Bronchial epithelial cell (primary cell): ENCODE measurements at regions not wholly inside any gene's neighbourhood (a gene's known extent, or its start where the extent isn't known, plus 50 kb on each side); places are given as distances from the start of the nearest gene placed in this dataset.

Experiments
- DNase-seq: peaks from one replicate; pipeline ENCODE4 v3.0.0-alpha.2; 2010; ENCODE audit warnings: low read depth
- FAIRE-seq: peaks from 2 replicates; lab custom pipeline; 2011; peaks lifted over from hg19 to GRCh38; lab: Jason Lieb, UNC
- H3K27me3 ChIP-seq: 2 replicates; pipeline ENCODE4 v1.5.1; 2011; ENCODE audit warnings: low read length; ENCODE audit not compliant: control insufficient read depth, insufficient read depth
- H3K36me3 ChIP-seq: 2 replicates; pipeline ENCODE4 v1.5.1; 2011; ENCODE audit warnings: low read length; ENCODE audit not compliant: control insufficient read depth, insufficient read depth
- H3K4me3 ChIP-seq: 2 replicates; pipeline ENCODE4 v1.5.1; 2011; ENCODE audit warnings: mild to moderate bottlenecking, low read depth, low read length, control low read depth
- CTCF ChIP-seq: IDR thresholded peaks from 2 replicates; pipeline ENCODE4 v1.5.1; 2011; ENCODE audit warnings: mild to moderate bottlenecking, moderate library complexity, low read length, control low read depth, inconsistent platforms; ENCODE audit not compliant: insufficient read depth, severe bottlenecking

DNA sequence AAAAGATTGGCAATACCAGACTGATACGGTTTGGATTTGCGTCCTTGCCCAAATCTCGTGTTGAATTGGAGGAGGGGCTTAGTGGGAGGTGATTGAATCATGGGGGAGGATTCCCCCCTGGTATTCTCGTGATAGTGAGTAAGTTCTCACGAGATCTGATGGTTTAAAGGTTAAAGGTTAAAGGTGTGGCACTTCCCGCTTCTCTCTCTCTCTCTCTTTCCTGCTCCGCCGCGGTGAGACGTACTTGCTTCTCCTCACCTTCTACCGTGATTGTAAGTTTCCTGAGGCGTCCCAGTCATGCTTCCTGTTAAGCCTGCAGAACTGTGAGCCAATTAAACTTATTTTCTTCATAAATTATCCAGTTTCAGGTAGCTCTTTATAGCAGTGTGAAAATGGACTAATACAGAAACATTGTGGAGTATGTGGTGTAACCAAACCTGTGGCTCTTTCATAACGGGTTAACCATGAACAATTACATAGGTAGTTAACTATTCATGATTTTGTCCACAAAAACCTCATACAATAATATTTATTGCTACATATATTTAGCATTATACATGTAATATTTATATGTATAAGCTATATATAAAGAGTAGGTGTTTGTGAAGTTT is 107.5 kb downstream of the ANXA1 start:
- TF ChIP-seq CTCF: no peak
- FAIRE-seq (no peak), DNase-seq (no peak)
- Histone ChIP-seq H3K4me3 (no peak overlapping the region), H3K27me3 (no peaks in the 10 kb centered on the region), H3K36me3 (no peaks in the 10 kb centered on the region)

GRCh38 chr9:73260506-73260905 is 108.8 kb downstream of the ANXA1 start:
- DNase-seq: peak; percentile 20
- no peaks in the 10 kb centered on the region for H3K27me3 ChIP-seq
- no peak for FAIRE-seq
- no peak overlapping the region for H3K4me3 ChIP-seq
- no peak for TF ChIP-seq CTCF
- no peaks in the 10 kb centered on the region for H3K36me3 ChIP-seq

DNA sequence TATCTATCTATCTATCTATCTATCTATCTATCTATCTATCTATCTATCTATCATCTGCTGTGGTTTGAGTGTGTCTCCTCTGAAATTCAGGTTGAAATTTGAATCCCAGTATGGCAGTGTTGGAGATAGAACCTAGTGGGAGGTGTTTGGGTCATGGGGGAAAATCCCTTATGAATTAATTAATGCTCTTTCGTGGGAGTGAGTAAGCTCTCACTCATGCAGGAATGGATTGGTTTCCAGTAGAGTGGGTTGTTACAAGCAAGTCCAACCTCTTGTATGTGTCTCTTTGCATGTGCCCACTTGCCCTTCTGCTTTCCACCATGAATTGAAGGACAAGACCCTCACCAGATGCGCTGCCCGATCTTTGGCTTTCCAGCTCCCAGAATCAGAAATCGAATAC is 113.0 kb downstream of the ANXA1 start:
- Histone ChIP-seq H3K4me3 (no peak overlapping the region), H3K27me3 (no peaks in the 10 kb centered on the region), H3K36me3 (no peaks in the 10 kb centered on the region)
- no peak for TF ChIP-seq CTCF
- no peak for FAIRE-seq
- peak; percentile 49 for DNase-seq

DNA sequence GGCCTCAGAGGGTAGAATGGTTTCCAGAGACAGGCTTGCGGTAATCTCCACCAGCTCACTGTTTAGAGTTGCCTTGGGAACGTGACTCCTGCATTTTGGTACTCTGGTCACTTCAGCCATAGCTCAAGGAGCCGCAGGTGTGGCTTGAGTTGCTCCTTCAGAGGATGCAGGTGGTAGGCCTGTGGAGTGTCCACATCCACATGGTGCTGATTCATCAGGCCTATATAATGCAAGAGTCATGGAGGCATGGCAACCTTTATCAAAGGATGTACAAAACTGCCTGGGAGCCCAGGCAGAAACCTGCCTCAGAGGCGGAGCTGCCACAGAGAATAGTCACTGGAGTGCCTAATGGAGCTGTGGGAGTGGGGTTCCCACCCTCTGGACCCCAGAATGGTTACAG is 114.2 kb downstream of the ANXA1 start:
- Histone ChIP-seq H3K27me3 (no peaks in the 10 kb centered on the region), H3K36me3 (no peaks in the 10 kb centered on the region), H3K4me3 (no peak overlapping the region)
- no peak for TF ChIP-seq CTCF
- DNase-seq: peak; percentile 32
- FAIRE-seq: no peak

DNA sequence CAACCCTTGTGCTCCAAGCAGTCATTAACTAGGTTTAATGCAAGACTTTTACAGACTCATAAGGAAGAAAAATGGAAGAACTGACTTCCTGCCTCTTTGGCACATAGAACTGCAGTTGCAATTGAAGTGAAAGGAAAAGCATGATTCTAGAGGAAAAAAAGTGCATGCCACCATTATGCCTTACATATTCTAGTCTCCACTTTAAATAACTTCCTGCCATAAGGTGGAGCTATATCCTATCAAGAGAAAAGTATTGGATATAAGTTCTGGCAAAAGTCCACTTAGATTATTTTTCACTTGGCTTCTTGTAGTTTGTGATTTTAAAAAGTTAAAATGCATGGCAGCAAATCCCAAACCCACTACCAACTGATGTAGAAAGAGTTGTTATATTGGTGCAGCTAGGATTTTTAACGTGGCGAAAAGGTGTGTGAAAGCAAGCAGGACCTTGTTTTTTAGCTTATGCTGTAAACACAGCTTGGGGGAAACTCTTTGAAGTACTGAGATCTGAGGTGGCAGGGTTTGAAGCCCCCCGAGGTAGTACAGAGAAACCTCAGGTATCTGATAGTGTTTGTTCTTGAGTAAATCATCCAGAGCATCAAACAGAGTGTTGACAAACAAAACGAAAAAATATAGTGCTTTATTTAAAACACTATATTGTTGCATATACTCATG is 117.9 kb downstream of the ANXA1 start:
- DNase-seq (peak; percentile 60), FAIRE-seq (no peak)
- TF ChIP-seq CTCF: peak; percentile 42
- Histone ChIP-seq H3K36me3 (no peaks in the 10 kb centered on the region), H3K4me3 (no peak overlapping the region), H3K27me3 (no peaks in the 10 kb centered on the region)
